Activated naive CD4-positive, alpha-beta T cell treated with anti-CD3 and anti-CD28 coated beads, Interleukin-2, amount 50 U/mL, for 72 hours (primary cell): ENCODE measurements at regions not wholly inside any gene's neighbourhood (a gene's known extent, or its start where the extent isn't known, plus 50 kb on each side); places are given as distances from the start of the nearest gene placed in this dataset.

Experiments used
- ATAC-seq, 2 donors: fragments of 150-1000 bp; cut with Tn5 transposase; 2 replicates each; pipeline ENCODE4 v1.10.0; 2021; ENCODE audit warnings: mild to moderate bottlenecking in 2 of 2, moderate library complexity in 2 of 2
- DNase-seq, 2 donors: peaks; one replicate each; pipeline ENCODE4 v3.0.0; 2021 to 2022; ENCODE audit warnings: low spot score in 2 of 2
- H3K27ac Mint-ChIP-seq, 2 donors: one replicate each; pipeline ENCODE4 v1.8.0; 2022; ENCODE audit warnings: mild to moderate bottlenecking in 2 of 2, mixed read lengths in 2 of 2
- H3K36me3 Mint-ChIP-seq, 2 donors: one replicate each; pipeline ENCODE4 v1.8.0; 2022; ENCODE audit warnings: mixed read lengths in 2 of 2
- H3K9me3 Mint-ChIP-seq, 2 donors: one replicate each; pipeline ENCODE4 v1.8.0; 2022; ENCODE audit warnings: mixed read lengths in 2 of 2

GRCh38 chrX:63503541-63503940 is 152.4 kb upstream of the SPIN4 start:
- H3K9me3 Mint-ChIP-seq: no peaks in the 10 kb centered on the region
- ATAC-seq (no peak), DNase-seq (no peak)
- H3K36me3 Mint-ChIP-seq: peaks cover 6 to 7% of the 10 kb centered on the region in 2 donors
- peak overlapping the region in 1 of 2 donors; percentile 38 for H3K27ac Mint-ChIP-seq

- no peak for DNase-seq
- ATAC-seq: no peak
- Mint-ChIP-seq H3K9me3 (peaks cover 11 to 13% of the 10 kb centered on the region in 2 donors), H3K27ac (no peak overlapping the region), H3K36me3 (peaks cover 29 to 42% of the 10 kb centered on the region in 2 donors)
Observed at GRCh38 chrX:63488546-63489373, 137.6 kb upstream of the SPIN4 start.

GRCh38 chrX:63475200-63475599 is 124.1 kb upstream of the SPIN4 start:
- DNase-seq (no peak), ATAC-seq (no peak)
- Mint-ChIP-seq H3K9me3 (peaks cover 8 to 11% of the 10 kb centered on the region in 2 donors), H3K27ac (no peak overlapping the region), H3K36me3 (peaks cover 47% of the 10 kb centered on the region in 2 donors)

- H3K27ac Mint-ChIP-seq: no peak overlapping the region
- H3K36me3 Mint-ChIP-seq: peaks cover 23 to 29% of the 10 kb centered on the region in 2 donors
- peaks cover 0 to 4% of the 10 kb centered on the region in 2 donors for H3K9me3 Mint-ChIP-seq
Observed at GRCh38 chrX:63471004-63471403, 119.9 kb upstream of the SPIN4 start.

GRCh38 chrX:63470506-63470905 is 119.4 kb upstream of the SPIN4 start:
- no peak for DNase-seq
- H3K27ac Mint-ChIP-seq: no peak overlapping the region
- peaks cover 0 to 3% of the 10 kb centered on the region in 2 donors for H3K9me3 Mint-ChIP-seq
- ATAC-seq: no peak
- peaks cover 18 to 24% of the 10 kb centered on the region in 2 donors for H3K36me3 Mint-ChIP-seq

More at GRCh38 chrX:63471004-63471403, 119.9 kb upstream of the SPIN4 start:
- DNase-seq (no peak), ATAC-seq (no peak)

- DNase-seq (no peak), ATAC-seq (no peak)
Observed at GRCh38 chrX:63466690-63467089, 115.6 kb upstream of the SPIN4 start.

GRCh38 chrX:63458981-63459380 is 107.8 kb upstream of the SPIN4 start:
- DNase-seq: no peak
- Mint-ChIP-seq H3K36me3 (peaks cover 28% of the 10 kb centered on the region in 2 donors), H3K27ac (no peak overlapping the region), H3K9me3 (peaks cover 12 to 13% of the 10 kb centered on the region in 2 donors)
- ATAC-seq: no peak

More at GRCh38 chrX:63466690-63467089, 115.6 kb upstream of the SPIN4 start:
- Mint-ChIP-seq H3K36me3 (peaks cover 15 to 33% of the 10 kb centered on the region in 2 donors), H3K9me3 (peaks cover 0 to 11% of the 10 kb centered on the region in 2 donors), H3K27ac (no peak overlapping the region)

GRCh38 chrX:63453571-63453970 is 102.4 kb upstream of the SPIN4 start:
- peaks cover 27 to 39% of the 10 kb centered on the region in 2 donors for H3K9me3 Mint-ChIP-seq
- DNase-seq: no peak
- no peak overlapping the region for H3K27ac Mint-ChIP-seq
- ATAC-seq: no peak
- peaks cover 53 to 59% of the 10 kb centered on the region in 2 donors for H3K36me3 Mint-ChIP-seq

GRCh38 chrX:63441717-63442116 is 90.6 kb upstream of the SPIN4 start:
- H3K36me3 Mint-ChIP-seq: peaks cover 18 to 29% of the 10 kb centered on the region in 2 donors
- no peak for ATAC-seq
- H3K9me3 Mint-ChIP-seq: peaks cover 3 to 11% of the 10 kb centered on the region in 2 donors

GRCh38 chrX:63439580-63439979 is 88.4 kb upstream of the SPIN4 start:
- no peak overlapping the region for H3K27ac Mint-ChIP-seq
- ATAC-seq (no peak), DNase-seq (no peak)
- peaks cover 18 to 35% of the 10 kb centered on the region in 2 donors for H3K36me3 Mint-ChIP-seq
- H3K9me3 Mint-ChIP-seq: peaks cover 3 to 11% of the 10 kb centered on the region in 2 donors

More at GRCh38 chrX:63441717-63442116, 90.6 kb upstream of the SPIN4 start:
- no peak for DNase-seq
- H3K27ac Mint-ChIP-seq: no peak overlapping the region

- Mint-ChIP-seq H3K36me3 (peaks cover 12 to 28% of the 10 kb centered on the region in 2 donors), H3K9me3 (peaks cover 5 to 13% of the 10 kb centered on the region in 2 donors)
Observed at GRCh38 chrX:63436865-63437264, 85.7 kb upstream of the SPIN4 start.

GRCh38 chrX:63434665-63435064 is 83.5 kb upstream of the SPIN4 start:
- H3K27ac Mint-ChIP-seq: no peak overlapping the region
- peaks cover 7 to 23% of the 10 kb centered on the region in 2 donors for H3K36me3 Mint-ChIP-seq
- no peak for DNase-seq
- peaks cover 0 to 13% of the 10 kb centered on the region in 2 donors for H3K9me3 Mint-ChIP-seq
- ATAC-seq: no peak

More at GRCh38 chrX:63436865-63437264, 85.7 kb upstream of the SPIN4 start:
- no peak overlapping the region for H3K27ac Mint-ChIP-seq
- DNase-seq (no peak), ATAC-seq (no peak)

GRCh38 chrX:63434206-63434605 is 83.1 kb upstream of the SPIN4 start:
- no peak for ATAC-seq
- DNase-seq: no peak
- peaks cover 6 to 18% of the 10 kb centered on the region in 2 donors for H3K36me3 Mint-ChIP-seq
- peaks cover 0 to 13% of the 10 kb centered on the region in 2 donors for H3K9me3 Mint-ChIP-seq
- H3K27ac Mint-ChIP-seq: no peak overlapping the region

- ATAC-seq (no peak), DNase-seq (no peak)
- Mint-ChIP-seq H3K36me3 (peaks cover 6% of the 10 kb centered on the region in 2 donors), H3K9me3 (peaks cover 0 to 10% of the 10 kb centered on the region in 2 donors), H3K27ac (no peak overlapping the region)
Observed at GRCh38 chrX:63430026-63430425, 78.9 kb upstream of the SPIN4 start.

- ATAC-seq: no peak
- H3K27ac Mint-ChIP-seq: no peak overlapping the region
- DNase-seq: no peak
- H3K36me3 Mint-ChIP-seq: peaks cover 11% of the 10 kb centered on the region in 2 donors
- H3K9me3 Mint-ChIP-seq: peaks cover 10 to 16% of the 10 kb centered on the region in 2 donors
Observed at GRCh38 chrX:63428348-63428747, 77.2 kb upstream of the SPIN4 start.

GRCh38 chrX:63426519-63426918 is 75.4 kb upstream of the SPIN4 start:
- H3K27ac Mint-ChIP-seq: no peak overlapping the region
- ATAC-seq (no peak), DNase-seq (no peak)
- peaks cover 11% of the 10 kb centered on the region in 2 donors for H3K36me3 Mint-ChIP-seq
- peaks cover 10 to 11% of the 10 kb centered on the region in 2 donors for H3K9me3 Mint-ChIP-seq

GRCh38 chrX:63424063-63424462 is 72.9 kb upstream of the SPIN4 start:
- Mint-ChIP-seq H3K27ac (no peak overlapping the region), H3K36me3 (peaks cover 11% of the 10 kb centered on the region in 2 donors), H3K9me3 (peaks cover 10 to 14% of the 10 kb centered on the region in 2 donors)
- DNase-seq: no peak
- peak in 1 of 2 donors; percentile 39 for ATAC-seq
